Liver (tissue), 3 donors: ENCODE measurements at regions not wholly inside any gene's neighbourhood (a gene's known extent, or its start where the extent isn't known, plus 50 kb on each side); places are given as distances from the start of the nearest gene placed in this dataset.

Experiments
- RAD21 ChIP-seq, 2 donors: IDR thresholded peaks; 2 replicates each; pipeline ENCODE4 v1.6.1; 2016; ENCODE audit warnings: antibody characterized with exemption in 2 of 2, mild to moderate bottlenecking in 2 of 2
- TF ChIP-seq, protein P1 (sequence below): fragments of 150-350 bp; IDR thresholded peaks from 2 replicates; pipeline ENCODE4 v1.5.1; 2017; ENCODE audit warnings: improper control_type of control experiment, low read depth, low read length; ENCODE audit not compliant: missing input control
- TF ChIP-seq, protein P2 (sequence below): IDR thresholded peaks from 2 replicates; pipeline ENCODE4 v1.6.1; 2016; ENCODE audit warnings: antibody characterized with exemption, mild to moderate bottlenecking
- donor health status: healthy.
- donor health status: healthy.

DNA sequence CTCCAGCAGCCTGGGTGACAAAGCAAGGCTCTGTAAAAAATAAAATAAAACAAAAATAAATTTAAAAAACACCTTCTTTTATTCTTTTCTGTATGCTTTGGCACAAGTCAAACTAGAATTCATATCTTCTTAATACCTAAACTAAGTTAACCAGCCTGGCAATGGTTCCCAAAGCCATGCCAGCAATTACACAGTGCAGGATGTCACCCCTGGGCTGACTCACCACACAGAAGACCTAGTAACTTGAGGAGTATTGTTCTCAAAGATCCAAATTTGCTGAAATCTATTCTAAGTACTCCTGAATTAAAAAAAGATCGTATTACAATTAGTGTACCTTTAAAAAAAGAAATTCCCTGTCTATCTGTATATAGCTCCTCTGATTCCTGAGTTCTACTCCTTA, 162.7 kb upstream of the SGK1 start:
- TF ChIP-seq, protein P1, sequence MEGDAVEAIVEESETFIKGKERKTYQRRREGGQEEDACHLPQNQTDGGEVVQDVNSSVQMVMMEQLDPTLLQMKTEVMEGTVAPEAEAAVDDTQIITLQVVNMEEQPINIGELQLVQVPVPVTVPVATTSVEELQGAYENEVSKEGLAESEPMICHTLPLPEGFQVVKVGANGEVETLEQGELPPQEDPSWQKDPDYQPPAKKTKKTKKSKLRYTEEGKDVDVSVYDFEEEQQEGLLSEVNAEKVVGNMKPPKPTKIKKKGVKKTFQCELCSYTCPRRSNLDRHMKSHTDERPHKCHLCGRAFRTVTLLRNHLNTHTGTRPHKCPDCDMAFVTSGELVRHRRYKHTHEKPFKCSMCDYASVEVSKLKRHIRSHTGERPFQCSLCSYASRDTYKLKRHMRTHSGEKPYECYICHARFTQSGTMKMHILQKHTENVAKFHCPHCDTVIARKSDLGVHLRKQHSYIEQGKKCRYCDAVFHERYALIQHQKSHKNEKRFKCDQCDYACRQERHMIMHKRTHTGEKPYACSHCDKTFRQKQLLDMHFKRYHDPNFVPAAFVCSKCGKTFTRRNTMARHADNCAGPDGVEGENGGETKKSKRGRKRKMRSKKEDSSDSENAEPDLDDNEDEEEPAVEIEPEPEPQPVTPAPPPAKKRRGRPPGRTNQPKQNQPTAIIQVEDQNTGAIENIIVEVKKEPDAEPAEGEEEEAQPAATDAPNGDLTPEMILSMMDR = no peak
- TF ChIP-seq, protein P2, sequence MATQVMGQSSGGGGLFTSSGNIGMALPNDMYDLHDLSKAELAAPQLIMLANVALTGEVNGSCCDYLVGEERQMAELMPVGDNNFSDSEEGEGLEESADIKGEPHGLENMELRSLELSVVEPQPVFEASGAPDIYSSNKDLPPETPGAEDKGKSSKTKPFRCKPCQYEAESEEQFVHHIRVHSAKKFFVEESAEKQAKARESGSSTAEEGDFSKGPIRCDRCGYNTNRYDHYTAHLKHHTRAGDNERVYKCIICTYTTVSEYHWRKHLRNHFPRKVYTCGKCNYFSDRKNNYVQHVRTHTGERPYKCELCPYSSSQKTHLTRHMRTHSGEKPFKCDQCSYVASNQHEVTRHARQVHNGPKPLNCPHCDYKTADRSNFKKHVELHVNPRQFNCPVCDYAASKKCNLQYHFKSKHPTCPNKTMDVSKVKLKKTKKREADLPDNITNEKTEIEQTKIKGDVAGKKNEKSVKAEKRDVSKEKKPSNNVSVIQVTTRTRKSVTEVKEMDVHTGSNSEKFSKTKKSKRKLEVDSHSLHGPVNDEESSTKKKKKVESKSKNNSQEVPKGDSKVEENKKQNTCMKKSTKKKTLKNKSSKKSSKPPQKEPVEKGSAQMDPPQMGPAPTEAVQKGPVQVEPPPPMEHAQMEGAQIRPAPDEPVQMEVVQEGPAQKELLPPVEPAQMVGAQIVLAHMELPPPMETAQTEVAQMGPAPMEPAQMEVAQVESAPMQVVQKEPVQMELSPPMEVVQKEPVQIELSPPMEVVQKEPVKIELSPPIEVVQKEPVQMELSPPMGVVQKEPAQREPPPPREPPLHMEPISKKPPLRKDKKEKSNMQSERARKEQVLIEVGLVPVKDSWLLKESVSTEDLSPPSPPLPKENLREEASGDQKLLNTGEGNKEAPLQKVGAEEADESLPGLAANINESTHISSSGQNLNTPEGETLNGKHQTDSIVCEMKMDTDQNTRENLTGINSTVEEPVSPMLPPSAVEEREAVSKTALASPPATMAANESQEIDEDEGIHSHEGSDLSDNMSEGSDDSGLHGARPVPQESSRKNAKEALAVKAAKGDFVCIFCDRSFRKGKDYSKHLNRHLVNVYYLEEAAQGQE = no peak
- TF ChIP-seq RAD21 (IDR thresholded peaks at IDR 0.05) = peak in 1 of 2 donors; percentile 16
